H9 (cell line): ENCODE measurements at regions not wholly inside any gene's neighbourhood (a gene's known extent, or its start where the extent isn't known, plus 50 kb on each side); places are given as distances from the start of the nearest gene placed in this dataset.

Source experiments
- DNase-seq: peaks from one replicate; pipeline ENCODE4 v3.0.0-alpha.2; 2017
- H2AFZ ChIP-seq: one replicate; pipeline ENCODE4 v1.6.1; 2013; ENCODE audit warnings: mild to moderate bottlenecking, low read length, control low read depth, moderate library complexity
- H2AK5ac ChIP-seq: 2 replicates; pipeline ENCODE4 v1.6.1; 2013; ENCODE audit warnings: low read length, control low read depth, mixed read lengths; ENCODE audit not compliant: insufficient read length
- H2BK120ac ChIP-seq: one replicate; pipeline ENCODE4 v1.6.1; 2013; ENCODE audit warnings: low read depth, mild to moderate bottlenecking, low read length, control low read depth, inconsistent platforms; ENCODE audit not compliant: poor library complexity, severe bottlenecking
- H2BK12ac ChIP-seq: 2 replicates; pipeline ENCODE4 v1.6.1; 2013; ENCODE audit warnings: low read length, control low read depth, mixed read lengths, low read depth; ENCODE audit not compliant: insufficient read length
- H2BK15ac ChIP-seq: 2 replicates; pipeline ENCODE4 v1.6.1; 2013; ENCODE audit warnings: low read depth, low read length, control low read depth
- H2BK20ac ChIP-seq: one replicate; pipeline ENCODE4 v1.6.1; 2013; ENCODE audit warnings: low read depth, mild to moderate bottlenecking, low read length, control low read depth, inconsistent platforms; ENCODE audit not compliant: poor library complexity, severe bottlenecking
- H2BK5ac ChIP-seq: 2 replicates; pipeline ENCODE4 v1.6.1; 2013; ENCODE audit warnings: low read length, control low read depth, mixed read lengths; ENCODE audit not compliant: insufficient read length
- H3K14ac ChIP-seq: 2 replicates; pipeline ENCODE4 v1.6.1; 2013; ENCODE audit warnings: low read length, control low read depth; ENCODE audit not compliant: insufficient read depth
- H3K18ac ChIP-seq: 2 replicates; pipeline ENCODE4 v1.6.1; 2013; ENCODE audit warnings: low read depth, mild to moderate bottlenecking, mixed read lengths, low read length, control low read depth; ENCODE audit not compliant: insufficient read length
- H3K23ac ChIP-seq: 2 replicates; pipeline ENCODE4 v1.6.1; 2013; ENCODE audit warnings: low read length, control low read depth, mixed read lengths, low read depth; ENCODE audit not compliant: insufficient read length
- H3K23me2 ChIP-seq: 2 replicates; pipeline ENCODE4 v1.6.1; 2013; ENCODE audit warnings: low read depth, mild to moderate bottlenecking, mixed read lengths, low read length, control low read depth; ENCODE audit not compliant: insufficient read length, poor library complexity, severe bottlenecking
- H3K27ac ChIP-seq: 2 replicates; pipeline ENCODE4 v1.5.1; 2013; ENCODE audit warnings: low read length, control low read depth, mixed read lengths, low read depth; ENCODE audit not compliant: insufficient read length
- H3K27me3 ChIP-seq: 2 replicates; pipeline ENCODE4 v1.6.1; 2013; ENCODE audit warnings: low read length, control low read depth, inconsistent platforms; ENCODE audit not compliant: insufficient read depth
- H3K4ac ChIP-seq: 2 replicates; pipeline ENCODE4 v1.6.1; 2013; ENCODE audit warnings: low read depth, mild to moderate bottlenecking, control low read depth, inconsistent platforms, low read length, moderate library complexity
- H3K4me1 ChIP-seq: 2 replicates; pipeline ENCODE4 v1.6.1; 2013; ENCODE audit warnings: low read length, control low read depth, inconsistent platforms; ENCODE audit not compliant: insufficient read depth
- H3K4me2 ChIP-seq: 2 replicates; pipeline ENCODE4 v1.6.1; 2013; ENCODE audit warnings: low read length, control low read depth, mixed read lengths; ENCODE audit not compliant: insufficient read length, insufficient read depth
- H3K56ac ChIP-seq: 2 replicates; pipeline ENCODE4 v1.6.1; 2013; ENCODE audit warnings: low read depth, mild to moderate bottlenecking, mixed read lengths, low read length, control low read depth; ENCODE audit not compliant: insufficient read length
- H3K79me1 ChIP-seq: 2 replicates; pipeline ENCODE4 v1.6.1; 2013; ENCODE audit warnings: low read depth, mild to moderate bottlenecking, moderate library complexity, low read length, control low read depth, inconsistent platforms; ENCODE audit not compliant: insufficient read depth, poor library complexity, severe bottlenecking
- H3K79me2 ChIP-seq: 2 replicates; pipeline ENCODE4 v1.6.1; 2013; ENCODE audit warnings: low read length, control low read depth, inconsistent platforms; ENCODE audit not compliant: insufficient read depth
- H3K9ac ChIP-seq: 2 replicates; pipeline ENCODE4 v1.6.1; 2013; ENCODE audit warnings: low read length, control low read depth, mixed read lengths; ENCODE audit not compliant: insufficient read length; ENCODE audit errors: extremely low read depth
- H3K9me3 ChIP-seq: one replicate; pipeline ENCODE4 v1.6.1; 2013; ENCODE audit warnings: low read depth, low read length, inconsistent platforms; ENCODE audit not compliant: control insufficient read depth
- H3T11ph ChIP-seq: one replicate; pipeline ENCODE4 v1.6.1; 2013; ENCODE audit warnings: mild to moderate bottlenecking, low read length, control low read depth, inconsistent platforms
- H4K20me1 ChIP-seq: one replicate; pipeline ENCODE4 v1.6.1; 2013; ENCODE audit not compliant: control insufficient read depth, insufficient read length, insufficient read depth
- H4K5ac ChIP-seq: 2 replicates; pipeline ENCODE4 v1.6.1; 2013; ENCODE audit warnings: low read depth, mild to moderate bottlenecking, mixed read lengths, low read length, control low read depth; ENCODE audit not compliant: insufficient read length
- H4K8ac ChIP-seq: replicated peaks from 2 replicates; pipeline ENCODE4 v1.6.1; 2013; ENCODE audit warnings: low read length, control low read depth, mixed read lengths, low read depth; ENCODE audit not compliant: insufficient read length
- H4K91ac ChIP-seq: 2 replicates; pipeline ENCODE4 v1.6.1; 2013; ENCODE audit warnings: low read depth, mild to moderate bottlenecking, moderate library complexity, mixed read lengths, low read length, control low read depth; ENCODE audit not compliant: insufficient read length
- H3K27ac Mint-ChIP-seq, 3 experiments: 2 replicates in 2 of 3; 3 replicates in 1 of 3; pipeline ENCODE4 v1.8.0; 2020 to 2021; ENCODE audit warnings: mixed read lengths in 3 of 3, mild to moderate bottlenecking in 1 of 3, moderate library complexity in 1 of 3
- H3K27me3 Mint-ChIP-seq: 2 replicates; pipeline ENCODE4 v1.8.0; 2021; ENCODE audit warnings: low read depth, mild to moderate bottlenecking, moderate library complexity, mixed read lengths
- H3K36me3 Mint-ChIP-seq, 3 experiments: 2 replicates in 2 of 3; 3 replicates in 1 of 3; pipeline ENCODE4 v1.8.0; 2020 to 2021; ENCODE audit warnings: low read depth in 3 of 3, mixed read lengths in 3 of 3; ENCODE audit not compliant: insufficient read depth in 1 of 3
- H3K4me1 Mint-ChIP-seq, 2 experiments: 2 replicates each; pipeline ENCODE4 v1.8.0; 2020; ENCODE audit warnings: mixed read lengths in 2 of 2
- H3K4me3 Mint-ChIP-seq, 2 experiments: 2 replicates in 1 of 2; 3 replicates in 1 of 2; pipeline ENCODE4 v1.8.0; 2020 to 2021; ENCODE audit warnings: mild to moderate bottlenecking in 2 of 2, mixed read lengths in 2 of 2, moderate library complexity in 1 of 2
- H3K9me3 Mint-ChIP-seq, 2 experiments: 2 replicates in 1 of 2; 3 replicates in 1 of 2; pipeline ENCODE4 v1.8.0; 2020; ENCODE audit warnings: mild to moderate bottlenecking in 2 of 2, mixed read lengths in 2 of 2, moderate library complexity in 1 of 2
- CTCF ChIP-seq: fragments of 200-600 bp; sonication (generic); conservative IDR thresholded peaks from 3 replicates; pipeline ENCODE4 v1.8.0; 2021; ENCODE audit warnings: antibody characterized with exemption, mild to moderate bottlenecking
- WGBS: extraction: QIAGEN DNeasy Blood & Tissue Kit; methylation state at CpG from one replicate; pipeline ENCODE4 v1.1.7; 2013; ENCODE audit warnings: missing lambda C conversion rate, low lambda C conversion rate, mixed read lengths; ENCODE audit not compliant: insufficient read length; ENCODE audit errors: extremely low coverage; 5-methylcytosine and 5-hydroxymethylcytosine counted together

GRCh38 chr2:128596396-128597120 lies 277.9 kb upstream of the HS6ST1 start:
- no peak overlapping the region for H3K18ac ChIP-seq
- H3K4ac ChIP-seq = no peak overlapping the region
- H2AK5ac ChIP-seq = no peak overlapping the region
- no CpG with 5 or more reads among the region's 12 CpGs for WGBS
- H4K20me1 ChIP-seq = no peaks in the 10 kb centered on the region
- no peak overlapping the region for H2BK12ac ChIP-seq
- no peak overlapping the region for H2BK5ac ChIP-seq
- no peak overlapping the region for H2AFZ ChIP-seq
- no peaks in the 10 kb centered on the region for H3K23me2 ChIP-seq
- no peaks in the 10 kb centered on the region for H3K27me3 ChIP-seq
- no peaks in the 10 kb centered on the region for H3K9me3 ChIP-seq
- H3K4me1 Mint-ChIP-seq = peaks cover 5 to 10% of the 10 kb centered on the region in 2 experiments
- no peaks in the 10 kb centered on the region for H3K79me2 ChIP-seq
- no peaks in the 10 kb centered on the region for H3K79me1 ChIP-seq
- no peak overlapping the region for H2BK15ac ChIP-seq
- H3T11ph ChIP-seq = no peak overlapping the region
- no peak overlapping the region for H3K9ac ChIP-seq
- no peak overlapping the region for H3K56ac ChIP-seq
- no peak overlapping the region for H4K91ac ChIP-seq
- H3K27me3 Mint-ChIP-seq = no peaks in the 10 kb centered on the region; the same call in 1 of the 2 replicates
- no peak overlapping the region for H4K8ac ChIP-seq
- H3K27ac ChIP-seq = no peak overlapping the region
- H4K5ac ChIP-seq = no peak overlapping the region
- H3K36me3 Mint-ChIP-seq = no peaks in the 10 kb centered on the region
- no peak overlapping the region; a peak in 1 of 7 replicates for H3K27ac Mint-ChIP-seq
- H2BK20ac ChIP-seq = no peak overlapping the region
- TF ChIP-seq CTCF = no peak
- peak; percentile 16 for DNase-seq
- no peak overlapping the region; the same call in 1 of the 2 replicates for H3K14ac ChIP-seq
- no peaks in the 10 kb centered on the region for H3K4me1 ChIP-seq
- H3K4me3 Mint-ChIP-seq = no peak overlapping the region
- no peak overlapping the region for H2BK120ac ChIP-seq
- H3K4me2 ChIP-seq = no peak overlapping the region
- no peaks in the 10 kb centered on the region for H3K9me3 Mint-ChIP-seq
- no peak overlapping the region for H3K23ac ChIP-seq
